Osteocyte (in vitro differentiated cells): ENCODE measurements at regions not wholly inside any gene's neighbourhood (a gene's known extent, or its start where the extent isn't known, plus 50 kb on each side); places are given as distances from the start of the nearest gene placed in this dataset.

Experiments
- DNase-seq: peaks from one replicate; pipeline ENCODE4 v3.0.0; 2021; ENCODE audit warnings: mixed read lengths; ENCODE audit not compliant: unreplicated experiment; ENCODE audit errors: extremely low spot score
- H3K27ac Mint-ChIP-seq: one replicate; pipeline ENCODE4 v1.8.0; 2021; ENCODE audit warnings: mild to moderate bottlenecking, mixed read lengths; ENCODE audit not compliant: unreplicated experiment
- H3K27me3 Mint-ChIP-seq: one replicate; pipeline ENCODE4 v1.8.0; 2021; ENCODE audit warnings: mixed read lengths; ENCODE audit not compliant: unreplicated experiment
- H3K36me3 Mint-ChIP-seq: one replicate; pipeline ENCODE4 v1.8.0; 2021; ENCODE audit warnings: mixed read lengths; ENCODE audit not compliant: unreplicated experiment
- H3K4me1 Mint-ChIP-seq: one replicate; pipeline ENCODE4 v1.8.0; 2021; ENCODE audit warnings: mixed read lengths; ENCODE audit not compliant: unreplicated experiment
- H3K4me3 Mint-ChIP-seq: one replicate; pipeline ENCODE4 v1.8.0; 2021; ENCODE audit warnings: mild to moderate bottlenecking, moderate library complexity, mixed read lengths; ENCODE audit not compliant: unreplicated experiment
- H3K9me3 Mint-ChIP-seq: one replicate; pipeline ENCODE4 v1.8.0; 2021; ENCODE audit warnings: mixed read lengths; ENCODE audit not compliant: unreplicated experiment
- TF ChIP-seq, protein P1 (sequence below): fragments of 200-600 bp; sonication (generic); IDR thresholded peaks from 2 replicates; pipeline ENCODE4 v1.5.0; 2021; ENCODE audit warnings: antibody characterized with exemption, mild to moderate bottlenecking, moderate library complexity

DNA sequence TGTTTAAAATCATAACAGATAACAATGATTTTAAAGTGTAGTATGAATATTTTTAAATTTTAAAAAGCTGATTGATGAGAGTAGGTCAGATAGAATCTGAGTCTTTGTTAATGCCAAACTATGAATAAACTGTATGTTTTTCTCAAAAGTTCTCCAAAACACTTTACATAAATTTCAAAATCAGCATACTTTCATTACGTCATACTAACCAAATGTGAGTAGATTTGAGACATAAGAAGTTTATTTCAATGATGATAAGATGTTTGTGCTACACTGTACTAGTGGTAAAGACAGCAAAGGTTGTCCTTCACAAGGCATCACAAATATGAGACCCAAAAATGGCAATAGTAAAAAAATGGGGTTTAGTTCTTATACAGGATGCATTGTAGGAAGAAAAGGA, 1342.9 kb downstream of the SI start:
- Mint-ChIP-seq H3K27ac (no peak overlapping the region), H3K36me3 (peaks cover 3% of the 10 kb centered on the region), H3K4me3 (no peak overlapping the region), H3K27me3 (peaks cover 16% of the 10 kb centered on the region), H3K4me1 (no peaks in the 10 kb centered on the region), H3K9me3 (peaks cover 11% of the 10 kb centered on the region)
- DNase-seq = no peak
- TF ChIP-seq, protein P1, sequence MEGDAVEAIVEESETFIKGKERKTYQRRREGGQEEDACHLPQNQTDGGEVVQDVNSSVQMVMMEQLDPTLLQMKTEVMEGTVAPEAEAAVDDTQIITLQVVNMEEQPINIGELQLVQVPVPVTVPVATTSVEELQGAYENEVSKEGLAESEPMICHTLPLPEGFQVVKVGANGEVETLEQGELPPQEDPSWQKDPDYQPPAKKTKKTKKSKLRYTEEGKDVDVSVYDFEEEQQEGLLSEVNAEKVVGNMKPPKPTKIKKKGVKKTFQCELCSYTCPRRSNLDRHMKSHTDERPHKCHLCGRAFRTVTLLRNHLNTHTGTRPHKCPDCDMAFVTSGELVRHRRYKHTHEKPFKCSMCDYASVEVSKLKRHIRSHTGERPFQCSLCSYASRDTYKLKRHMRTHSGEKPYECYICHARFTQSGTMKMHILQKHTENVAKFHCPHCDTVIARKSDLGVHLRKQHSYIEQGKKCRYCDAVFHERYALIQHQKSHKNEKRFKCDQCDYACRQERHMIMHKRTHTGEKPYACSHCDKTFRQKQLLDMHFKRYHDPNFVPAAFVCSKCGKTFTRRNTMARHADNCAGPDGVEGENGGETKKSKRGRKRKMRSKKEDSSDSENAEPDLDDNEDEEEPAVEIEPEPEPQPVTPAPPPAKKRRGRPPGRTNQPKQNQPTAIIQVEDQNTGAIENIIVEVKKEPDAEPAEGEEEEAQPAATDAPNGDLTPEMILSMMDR = no peak

DNA sequence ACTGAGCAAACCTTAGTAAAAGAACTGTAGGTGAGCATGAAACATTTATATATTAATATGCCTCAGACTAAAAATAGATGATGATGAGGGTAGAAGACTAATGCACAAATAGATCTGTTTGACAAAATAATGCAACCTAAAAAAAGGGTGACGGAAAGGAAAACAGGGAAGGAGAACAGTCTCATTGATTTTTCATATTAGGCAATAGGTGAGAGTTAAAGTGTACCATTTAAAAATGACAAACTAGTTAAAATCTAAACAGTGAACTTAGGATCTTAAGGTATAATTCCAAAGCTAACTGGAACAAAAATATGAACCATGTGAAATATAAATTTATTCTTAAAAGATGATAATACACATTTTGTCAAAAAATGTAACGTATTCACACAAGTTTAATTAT, 1347.6 kb downstream of the SI start:
- Mint-ChIP-seq H3K9me3 (no peaks in the 10 kb centered on the region), H3K27me3 (peaks cover 15% of the 10 kb centered on the region), H3K36me3 (no peaks in the 10 kb centered on the region)

DNA sequence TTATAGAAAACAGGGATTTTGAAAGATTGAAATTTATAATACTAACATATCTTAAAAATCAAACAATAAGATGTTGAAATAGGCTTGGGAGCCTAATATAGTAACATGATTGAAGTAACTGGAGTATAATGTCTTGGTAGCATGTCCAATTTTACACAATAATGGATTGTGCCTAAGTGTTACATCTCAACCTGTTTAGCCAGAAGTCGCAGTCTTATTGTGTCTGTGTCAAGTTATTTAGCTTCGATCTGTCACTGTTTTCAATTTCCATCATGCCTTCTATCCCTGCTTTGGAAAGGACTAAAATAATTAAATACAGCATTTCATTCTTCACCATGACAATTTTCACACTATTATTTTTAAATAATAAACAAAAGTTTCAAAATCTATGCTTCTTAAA, 1352.2 kb downstream of the SI start:
- no peaks in the 10 kb centered on the region for H3K36me3 Mint-ChIP-seq
- no peaks in the 10 kb centered on the region for H3K9me3 Mint-ChIP-seq
- no peak for DNase-seq
- H3K4me1 Mint-ChIP-seq = no peaks in the 10 kb centered on the region
- H3K4me3 Mint-ChIP-seq = no peak overlapping the region
- H3K27ac Mint-ChIP-seq = no peak overlapping the region
- peaks cover 5% of the 10 kb centered on the region for H3K27me3 Mint-ChIP-seq
- TF ChIP-seq, protein P1 = no peak

More for the DNA sequence above, 1347.6 kb downstream of the SI start:
- DNase-seq = no peak
- TF ChIP-seq, protein P1 = no peak
- no peak overlapping the region for H3K4me3 Mint-ChIP-seq
- H3K27ac Mint-ChIP-seq = no peak overlapping the region
- H3K4me1 Mint-ChIP-seq = no peaks in the 10 kb centered on the region

DNA sequence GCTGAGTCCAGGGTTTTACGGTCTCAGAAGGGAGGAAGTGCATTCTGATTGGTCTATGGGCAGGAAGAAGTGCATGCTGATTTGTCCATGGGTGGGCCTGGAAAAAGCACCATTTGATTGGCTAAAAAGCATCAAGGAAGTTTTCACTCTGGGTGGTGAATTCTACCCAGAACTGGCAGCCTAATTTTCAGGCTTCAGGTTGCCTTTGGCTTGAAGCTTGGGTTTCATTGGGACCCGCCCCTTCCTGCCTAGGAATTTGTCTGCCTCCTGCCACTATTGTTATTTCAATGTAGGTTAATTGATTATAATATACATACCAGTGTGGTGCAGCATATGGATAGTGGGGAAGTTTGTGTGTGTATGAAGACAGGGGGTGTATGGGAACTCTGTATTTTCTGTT, 1355.9 kb downstream of the SI start:
- H3K27me3 Mint-ChIP-seq = no peaks in the 10 kb centered on the region

DNA sequence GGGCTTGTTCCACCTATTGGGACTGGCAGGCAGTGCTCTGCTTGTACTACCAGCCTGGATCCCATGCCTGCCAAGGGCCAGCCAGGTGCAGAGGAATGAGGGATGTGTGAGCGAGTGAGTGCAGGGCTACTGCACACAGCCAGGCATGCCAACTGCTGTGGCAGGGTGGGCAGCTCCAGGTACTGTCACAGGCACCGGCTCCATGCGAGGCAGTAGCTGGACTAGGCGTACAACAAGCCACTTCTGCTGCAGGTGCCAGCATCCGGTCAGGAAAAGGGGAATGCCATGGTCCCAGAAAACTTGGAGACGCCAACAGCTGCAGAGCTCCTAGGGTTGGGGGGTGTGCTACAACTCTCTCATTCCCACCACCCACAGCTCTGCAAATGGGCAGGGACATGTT, 1356.7 kb downstream of the SI start:
- no peak overlapping the region for H3K4me3 Mint-ChIP-seq
- H3K27me3 Mint-ChIP-seq = no peaks in the 10 kb centered on the region
- DNase-seq = no peak
- H3K4me1 Mint-ChIP-seq = no peaks in the 10 kb centered on the region
- no peaks in the 10 kb centered on the region for H3K36me3 Mint-ChIP-seq
- TF ChIP-seq, protein P1 = no peak
- no peak overlapping the region for H3K27ac Mint-ChIP-seq
- H3K9me3 Mint-ChIP-seq = no peaks in the 10 kb centered on the region

More for the DNA sequence above, 1355.9 kb downstream of the SI start:
- no peaks in the 10 kb centered on the region for H3K9me3 Mint-ChIP-seq
- no peak overlapping the region for H3K27ac Mint-ChIP-seq
- no peaks in the 10 kb centered on the region for H3K36me3 Mint-ChIP-seq
- TF ChIP-seq, protein P1 = no peak
- no peak for DNase-seq
- H3K4me3 Mint-ChIP-seq = no peak overlapping the region
- no peaks in the 10 kb centered on the region for H3K4me1 Mint-ChIP-seq
